ENCODE measurements at regions not wholly inside any gene's neighbourhood (a gene's known extent, or its start where the extent isn't known, plus 50 kb on each side); places are given as distances from the start of the nearest gene placed in this dataset.

GRCh38 chr11:116356451-116356850, 416.3 kb downstream of the BUD13 start:
- no peak for TF ChIP-seq CTCF (conservative IDR thresholded peaks at IDR 0.05 in 1 of 2, IDR thresholded peaks at IDR 0.05 in 1 of 2; ENCODE audit: low read depth in 1 of 2, low read length in 2 of 2)
- no peak for TF ChIP-seq EZH2 (IDR thresholded peaks at IDR 0.05; ENCODE audit: low read length, missing control alignments)
